ACC112 (cell line): ENCODE measurements at regions not wholly inside any gene's neighbourhood (a gene's known extent, or its start where the extent isn't known, plus 50 kb on each side); places are given as distances from the start of the nearest gene placed in this dataset.

Source experiments
- H2AFZ ChIP-seq: fragments of 200-600 bp; sonication (generic); one replicate; pipeline ENCODE4 v1.6.0; 2017; ENCODE audit warnings: antibody characterized with exemption, low read length; ENCODE audit not compliant: unreplicated experiment
- H3K27ac ChIP-seq: fragments of 200-600 bp; sonication (generic); 2 replicates; pipeline ENCODE4 v1.5.1; 2014; ENCODE audit warnings: low read depth, mild to moderate bottlenecking, antibody characterized with exemption, low read length, moderate library complexity
- H3K27me3 ChIP-seq: fragments of 200-600 bp; sonication (generic); 2 replicates; pipeline ENCODE4 v1.6.1; 2014; ENCODE audit warnings: mild to moderate bottlenecking, antibody characterized with exemption, low read length, moderate library complexity, mixed read lengths; ENCODE audit not compliant: insufficient read depth
- H3K36me3 ChIP-seq: fragments of 200-600 bp; sonication (generic); 2 replicates; pipeline ENCODE4 v1.6.1; 2016; ENCODE audit warnings: mild to moderate bottlenecking, antibody characterized with exemption, low read length, moderate library complexity, mixed read lengths; ENCODE audit not compliant: insufficient read depth
- H3K4me1 ChIP-seq: fragments of 200-600 bp; sonication (generic); one replicate; pipeline ENCODE4 v1.6.1; 2016; ENCODE audit warnings: low read length, mixed read lengths; ENCODE audit not compliant: insufficient read depth, unreplicated experiment, control insufficient read depth
- H3K4me3 ChIP-seq: fragments of 200-600 bp; sonication (generic); 2 replicates; pipeline ENCODE4 v1.5.1; 2014; ENCODE audit warnings: mild to moderate bottlenecking, low read depth, low read length
- H3K79me2 ChIP-seq: fragments of 200-600 bp; sonication (generic); one replicate; pipeline ENCODE4 v1.6.0; 2016; ENCODE audit warnings: low read length; ENCODE audit not compliant: control insufficient read depth, unreplicated experiment, insufficient read depth

- H3K27ac ChIP-seq = no peak overlapping the region
- H3K36me3 ChIP-seq = no peaks in the 10 kb centered on the region
- H2AFZ ChIP-seq = no peak overlapping the region
- H3K79me2 ChIP-seq = no peaks in the 10 kb centered on the region
- no peaks in the 10 kb centered on the region for H3K4me1 ChIP-seq
- no peak overlapping the region for H3K4me3 ChIP-seq
- H3K27me3 ChIP-seq = peaks cover 39% of the 10 kb centered on the region
Measured at GRCh38 chr20:48480216-48480772, 347.5 kb downstream of the PREX1 start.

- Histone ChIP-seq H3K27me3 (peaks cover 39% of the 10 kb centered on the region), H2AFZ (no peak overlapping the region), H3K79me2 (no peaks in the 10 kb centered on the region), H3K36me3 (no peaks in the 10 kb centered on the region), H3K4me1 (no peaks in the 10 kb centered on the region), H3K27ac (no peak overlapping the region), H3K4me3 (no peak overlapping the region)
Measured at GRCh38 chr20:48478806-48479585, 348.8 kb downstream of the PREX1 start.

- H3K79me2 ChIP-seq = no peaks in the 10 kb centered on the region
- H3K36me3 ChIP-seq = no peaks in the 10 kb centered on the region
- no peak overlapping the region for H3K4me3 ChIP-seq
- no peak overlapping the region for H3K27ac ChIP-seq
- no peak overlapping the region for H2AFZ ChIP-seq
- no peaks in the 10 kb centered on the region for H3K4me1 ChIP-seq
- H3K27me3 ChIP-seq = peaks cover 39% of the 10 kb centered on the region
Measured at GRCh38 chr20:48478370-48478769, 349.4 kb downstream of the PREX1 start.

- H3K4me3 ChIP-seq = no peak overlapping the region
- H2AFZ ChIP-seq = no peak overlapping the region
- H3K27me3 ChIP-seq = peaks cover 28% of the 10 kb centered on the region
- no peaks in the 10 kb centered on the region for H3K79me2 ChIP-seq
- H3K4me1 ChIP-seq = no peaks in the 10 kb centered on the region
- H3K36me3 ChIP-seq = no peaks in the 10 kb centered on the region
- no peak overlapping the region for H3K27ac ChIP-seq
Measured at GRCh38 chr20:48476854-48477253, 350.9 kb downstream of the PREX1 start.

- no peak overlapping the region for H3K27ac ChIP-seq
- no peaks in the 10 kb centered on the region for H3K4me1 ChIP-seq
- H2AFZ ChIP-seq = no peak overlapping the region
- peaks cover 5% of the 10 kb centered on the region for H3K27me3 ChIP-seq
- no peak overlapping the region for H3K4me3 ChIP-seq
- H3K79me2 ChIP-seq = no peaks in the 10 kb centered on the region
- H3K36me3 ChIP-seq = no peaks in the 10 kb centered on the region
Measured at GRCh38 chr20:48474022-48474421, 353.8 kb downstream of the PREX1 start.

GRCh38 chr20:48471759-48472408 lies 355.9 kb downstream of the PREX1 start:
- no peak overlapping the region for H3K4me3 ChIP-seq
- H3K4me1 ChIP-seq = no peaks in the 10 kb centered on the region
- H2AFZ ChIP-seq = no peak overlapping the region
- no peaks in the 10 kb centered on the region for H3K79me2 ChIP-seq
- H3K27ac ChIP-seq = no peak overlapping the region
- H3K36me3 ChIP-seq = no peaks in the 10 kb centered on the region
- H3K27me3 ChIP-seq = no peaks in the 10 kb centered on the region; the same call in 1 of the 2 replicates

GRCh38 chr20:48471176-48471575 lies 356.6 kb downstream of the PREX1 start:
- no peaks in the 10 kb centered on the region; the same call in 1 of the 2 replicates for H3K27me3 ChIP-seq
- H3K4me1 ChIP-seq = no peaks in the 10 kb centered on the region
- no peak overlapping the region for H2AFZ ChIP-seq
- no peaks in the 10 kb centered on the region for H3K36me3 ChIP-seq
- no peak overlapping the region for H3K4me3 ChIP-seq
- H3K79me2 ChIP-seq = no peaks in the 10 kb centered on the region
- H3K27ac ChIP-seq = no peak overlapping the region

- Histone ChIP-seq H3K36me3 (no peaks in the 10 kb centered on the region), H3K4me1 (no peaks in the 10 kb centered on the region), H3K27me3 (no peaks in the 10 kb centered on the region; the same call in 1 of the 2 replicates), H2AFZ (no peak overlapping the region), H3K4me3 (no peak overlapping the region), H3K79me2 (no peaks in the 10 kb centered on the region), H3K27ac (no peak overlapping the region)
Measured at GRCh38 chr20:48470141-48470540, 357.7 kb downstream of the PREX1 start.

GRCh38 chr20:48469026-48469425 lies 358.8 kb downstream of the PREX1 start:
- no peak overlapping the region for H3K4me3 ChIP-seq
- H3K4me1 ChIP-seq = no peaks in the 10 kb centered on the region
- no peaks in the 10 kb centered on the region for H3K79me2 ChIP-seq
- H3K27ac ChIP-seq = no peak overlapping the region
- no peaks in the 10 kb centered on the region; the same call in 1 of the 2 replicates for H3K27me3 ChIP-seq
- H3K36me3 ChIP-seq = no peaks in the 10 kb centered on the region
- H2AFZ ChIP-seq = no peak overlapping the region

GRCh38 chr20:48468571-48468970 lies 359.2 kb downstream of the PREX1 start:
- no peak overlapping the region for H3K4me3 ChIP-seq
- no peaks in the 10 kb centered on the region; the same call in 1 of the 2 replicates for H3K27me3 ChIP-seq
- no peaks in the 10 kb centered on the region for H3K79me2 ChIP-seq
- H3K36me3 ChIP-seq = no peaks in the 10 kb centered on the region
- H3K4me1 ChIP-seq = no peaks in the 10 kb centered on the region
- no peak overlapping the region for H3K27ac ChIP-seq
- H2AFZ ChIP-seq = no peak overlapping the region
